ENCODE measurements at regions not wholly inside any gene's neighbourhood (a gene's known extent, or its start where the extent isn't known, plus 50 kb on each side); places are given as distances from the start of the nearest gene placed in this dataset.
"Not testable (repeated sequence)": the region's sequence is repeated elsewhere in the genome, so short reads cannot be mapped to it uniquely, and the experiment has no call there.

DNA sequence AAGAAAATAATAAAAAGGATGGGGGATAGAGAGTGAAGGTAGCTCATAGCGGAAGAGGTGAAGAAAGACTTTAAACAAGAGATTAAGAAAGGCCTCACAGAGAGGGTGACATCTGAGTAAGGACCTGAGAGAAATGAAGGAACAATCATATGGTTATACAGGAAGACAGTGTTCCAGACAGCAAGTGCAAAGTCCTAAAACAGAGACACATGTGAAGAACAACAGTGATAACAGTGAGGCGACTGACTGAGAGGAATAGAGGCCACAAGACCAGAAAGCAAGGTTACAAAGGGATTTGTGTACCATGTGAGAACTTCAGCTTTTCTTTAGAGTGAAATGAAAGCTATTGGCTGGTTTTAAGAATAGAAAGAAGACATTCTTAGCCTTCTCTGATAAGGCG, 141.6 kb upstream of the PALMD start:
- no peak for DNase-seq

DNA sequence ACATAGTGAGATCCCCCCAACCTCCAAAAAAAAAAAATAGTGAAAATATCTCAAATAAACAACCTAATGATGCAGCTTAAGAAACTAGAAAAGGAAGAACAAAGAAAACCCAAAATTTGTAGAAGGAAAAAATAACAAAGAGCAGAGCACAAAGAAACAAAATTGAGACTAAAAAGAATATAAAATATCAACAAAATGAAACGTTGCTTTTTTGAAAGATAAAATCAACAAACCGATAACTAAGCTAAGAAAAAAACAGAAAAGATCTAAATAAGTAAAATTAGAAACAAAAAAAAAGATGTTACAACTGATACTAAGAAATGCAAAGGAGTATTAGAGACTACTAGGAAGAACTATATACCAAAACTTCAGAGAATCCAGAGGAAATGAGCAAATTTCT, 139.3 kb upstream of the PALMD start:
- no peak for DNase-seq

DNA sequence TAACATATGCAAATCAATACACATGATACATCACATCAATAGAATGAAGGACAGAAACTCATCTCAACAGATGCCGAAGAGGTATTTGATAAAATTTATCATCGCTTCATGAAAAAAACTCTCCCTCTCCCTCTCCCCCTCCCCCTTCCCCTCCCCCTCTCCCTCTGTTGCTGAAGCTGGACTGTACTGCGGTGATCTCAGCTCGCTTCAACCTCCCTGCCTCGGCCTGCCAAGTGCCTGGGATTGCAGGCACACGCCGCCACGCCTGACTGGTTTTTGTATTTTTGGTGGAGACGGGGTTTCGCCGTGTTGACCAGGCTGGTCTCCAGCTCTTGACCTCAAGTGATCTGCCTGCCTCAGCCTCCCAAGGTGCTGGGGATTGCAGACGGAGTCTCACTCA, 138.5 kb upstream of the PALMD start:
- not testable (repeated sequence) for DNase-seq

DNA sequence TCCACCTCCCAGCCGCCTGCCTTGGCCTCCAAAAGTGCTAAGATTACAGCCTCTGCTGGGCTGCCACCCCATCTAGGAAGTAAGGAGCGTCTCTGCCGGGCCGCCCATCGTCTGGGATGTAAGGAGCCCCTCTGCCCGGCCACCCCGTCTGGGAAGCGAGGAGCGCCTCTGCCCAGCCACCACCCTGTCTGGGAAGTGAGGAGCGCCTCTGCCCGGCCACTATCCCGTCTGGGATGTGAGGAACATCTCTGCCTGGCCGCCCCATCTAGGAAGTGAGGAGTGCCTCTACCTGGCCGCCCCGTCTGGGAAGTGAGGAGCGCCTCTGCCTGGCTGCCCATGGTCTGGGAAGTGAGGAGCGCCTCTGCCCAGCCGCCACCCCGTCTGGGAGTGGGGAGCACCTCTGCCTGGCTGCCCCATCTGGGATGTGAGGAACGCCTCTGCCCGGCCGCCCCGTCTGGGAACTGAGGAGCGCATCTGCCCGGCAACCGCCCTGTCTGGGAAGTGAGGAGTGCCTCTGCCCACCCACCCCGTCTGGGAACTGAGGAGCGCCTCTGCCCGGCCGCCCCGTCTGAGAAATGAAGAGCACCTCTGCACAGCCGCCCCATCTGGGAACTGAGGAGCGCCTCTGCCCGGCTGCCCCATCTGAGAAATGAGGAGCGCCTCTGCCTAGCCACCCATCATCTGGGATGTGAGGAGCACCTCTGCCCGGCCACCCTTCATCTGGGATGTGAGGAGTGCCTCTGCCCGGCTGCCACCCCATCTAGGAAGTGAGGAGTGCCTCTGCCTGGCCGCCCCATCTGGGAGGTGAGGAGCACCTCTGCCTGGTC, 137.8 kb upstream of the PALMD start:
- DNase-seq: no peak

DNA sequence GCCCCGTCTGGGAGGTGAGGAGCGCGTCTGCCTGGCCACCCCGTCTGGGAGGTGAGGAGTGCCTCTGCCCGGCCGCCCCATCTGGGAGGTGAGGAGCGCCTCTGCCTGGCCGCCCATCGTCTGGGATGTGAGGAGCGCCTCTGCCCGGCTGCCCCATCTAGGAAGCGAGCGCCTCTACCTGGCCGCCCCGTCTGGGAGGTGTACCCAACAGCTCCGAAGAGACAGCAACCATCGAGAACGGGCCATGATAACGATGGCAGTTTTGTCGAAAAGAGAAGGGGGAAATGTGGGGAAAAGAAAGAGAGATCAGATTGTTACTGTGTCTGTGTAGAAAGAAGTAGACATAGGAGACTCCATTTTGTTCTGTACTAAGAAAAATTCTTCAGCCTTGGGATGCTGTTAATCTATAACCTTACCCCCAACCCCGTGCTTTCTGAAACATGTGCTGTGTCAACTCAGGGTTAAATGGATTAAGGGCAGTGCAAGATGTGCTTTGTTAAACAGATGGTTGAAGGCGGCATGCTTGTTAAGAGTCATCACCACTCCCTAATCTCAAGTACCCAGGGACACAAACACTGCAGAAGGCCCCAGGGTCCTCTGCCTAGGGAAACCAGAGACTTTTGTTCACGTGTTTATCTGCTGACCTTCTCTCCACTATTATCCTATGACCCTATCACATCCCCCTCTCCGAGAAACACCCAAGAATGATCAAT, 137.0 kb upstream of the PALMD start:
- DNase-seq: not testable (repeated sequence)

DNA sequence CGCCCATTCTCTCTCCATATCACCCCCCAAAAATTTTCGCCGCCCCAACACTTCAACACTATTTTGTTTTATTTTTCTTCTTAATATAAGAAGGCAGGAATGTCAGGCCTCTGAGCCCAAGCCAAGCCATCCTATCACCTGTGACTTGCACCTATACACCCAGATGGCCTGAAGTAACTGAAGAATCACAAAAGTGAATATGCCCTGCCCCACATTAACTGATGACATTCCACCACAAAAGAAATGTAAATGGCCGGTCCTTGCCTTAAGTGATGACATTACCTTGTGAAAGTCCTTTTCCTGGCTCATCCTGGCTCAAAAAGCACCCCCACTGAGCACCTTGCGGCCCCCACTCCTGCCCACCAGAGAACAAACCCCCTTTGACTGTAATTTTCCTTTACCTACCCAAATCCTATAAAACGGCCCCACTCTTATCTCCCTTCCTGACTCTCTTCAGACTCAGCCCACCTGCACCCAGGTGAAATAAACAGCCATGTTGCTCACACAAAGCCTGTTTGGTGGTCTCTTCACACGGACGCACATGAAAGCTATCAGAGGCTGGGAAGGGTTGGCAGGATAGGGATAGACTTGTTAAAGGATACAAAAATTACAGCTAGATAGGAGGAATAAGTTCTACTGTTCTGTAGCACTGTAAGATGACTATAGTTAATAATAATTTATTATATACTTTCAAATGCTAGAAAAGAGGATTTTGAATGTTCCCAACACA, 130.9 kb upstream of the PALMD start:
- not testable (repeated sequence) for DNase-seq

DNA sequence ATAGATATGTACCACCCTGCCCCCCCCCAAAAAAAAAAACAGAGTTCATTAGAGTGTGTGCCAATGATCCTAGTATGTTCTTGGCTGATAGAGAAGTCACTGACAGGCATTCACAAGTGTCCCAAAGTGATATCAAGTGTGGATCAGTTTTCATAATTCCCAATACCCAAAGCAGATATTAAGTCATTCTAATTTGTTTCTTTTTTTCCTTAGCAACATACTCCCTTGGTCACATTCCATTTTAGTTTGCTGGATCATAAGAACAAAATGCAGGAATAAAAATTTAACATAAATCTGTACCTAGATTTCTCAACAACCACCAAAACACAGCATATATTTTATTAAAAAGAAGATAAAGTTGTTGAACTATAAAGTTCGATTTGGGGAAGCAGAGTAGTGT, 129.8 kb upstream of the PALMD start:
- no peak for DNase-seq

DNA sequence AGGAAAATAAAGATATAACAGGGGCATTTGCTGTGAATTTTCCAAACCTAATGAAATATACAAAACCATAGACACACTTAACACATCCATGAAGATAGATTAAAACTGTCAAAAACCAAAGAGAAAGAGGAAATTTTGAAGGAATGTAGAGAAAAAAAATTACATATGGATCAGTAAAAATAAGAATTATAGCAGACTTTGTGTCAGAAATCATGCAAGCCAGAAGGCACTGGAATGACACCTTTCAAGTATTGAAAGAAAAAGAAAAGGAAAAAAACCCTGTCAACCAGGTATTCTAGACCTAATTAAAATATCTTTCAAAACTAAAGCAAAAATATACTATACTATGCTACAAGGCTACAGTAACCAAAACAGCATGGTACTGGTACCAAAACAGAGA, 125.8 kb upstream of the PALMD start:
- DNase-seq: no peak

DNA sequence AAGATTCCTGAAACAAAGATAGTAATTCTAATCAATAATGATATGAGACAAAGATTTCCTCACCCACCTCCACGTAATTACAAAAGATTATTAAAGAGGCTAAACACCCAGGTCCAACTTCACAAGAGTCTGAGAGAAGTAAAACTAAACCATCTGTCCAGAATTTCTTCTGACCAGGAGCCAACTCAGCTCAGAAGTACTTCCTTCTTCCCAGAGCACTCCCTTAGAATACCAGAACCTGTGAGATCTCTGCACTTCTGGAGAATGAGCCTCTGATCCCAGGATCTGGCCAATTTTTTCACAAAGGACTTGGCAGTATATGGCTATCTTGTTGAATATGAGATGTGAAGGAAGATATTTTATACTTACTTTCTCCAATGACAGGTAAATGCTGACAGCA, 120.6 kb upstream of the PALMD start:
- DNase-seq: no peak

DNA sequence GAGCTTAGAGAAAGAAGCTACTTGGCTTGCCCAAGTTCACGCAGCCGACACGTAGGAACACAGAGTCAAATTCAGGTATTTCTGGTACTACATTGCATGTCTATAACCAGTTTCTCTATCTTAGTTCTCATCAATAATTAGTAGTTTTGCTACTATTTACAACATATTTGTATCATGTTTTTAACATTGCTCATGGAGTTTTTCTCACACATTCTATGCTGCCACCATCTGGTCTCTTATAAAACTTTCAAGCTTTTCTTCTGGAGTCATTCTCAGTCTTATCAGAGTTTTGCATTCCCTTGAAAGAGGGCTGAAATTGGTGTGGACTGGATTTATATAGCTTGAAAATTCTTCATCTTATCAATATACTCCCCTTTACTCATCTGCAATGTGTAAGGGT, 118.8 kb upstream of the PALMD start:
- peak; percentile 46 for DNase-seq

DNA sequence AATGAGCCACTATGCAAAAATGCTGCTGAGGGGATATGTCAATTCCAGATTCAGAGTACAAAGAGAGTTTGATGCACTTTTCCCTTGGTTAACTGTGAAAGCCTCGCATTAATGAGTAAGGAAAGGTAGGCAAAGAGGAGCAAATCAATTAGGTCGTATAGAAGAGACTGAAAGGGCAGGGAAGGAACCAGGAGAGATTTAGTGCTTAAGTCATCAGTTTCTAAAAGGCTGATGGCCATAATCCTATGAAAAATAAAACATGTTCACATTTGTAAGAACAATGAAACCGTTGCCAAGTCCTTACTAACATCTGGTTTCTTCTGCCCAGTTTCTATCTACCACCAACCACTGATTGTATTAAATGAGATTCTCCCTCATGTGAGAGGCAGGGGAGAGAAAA, 118.4 kb upstream of the PALMD start:
- no peak for DNase-seq

DNA sequence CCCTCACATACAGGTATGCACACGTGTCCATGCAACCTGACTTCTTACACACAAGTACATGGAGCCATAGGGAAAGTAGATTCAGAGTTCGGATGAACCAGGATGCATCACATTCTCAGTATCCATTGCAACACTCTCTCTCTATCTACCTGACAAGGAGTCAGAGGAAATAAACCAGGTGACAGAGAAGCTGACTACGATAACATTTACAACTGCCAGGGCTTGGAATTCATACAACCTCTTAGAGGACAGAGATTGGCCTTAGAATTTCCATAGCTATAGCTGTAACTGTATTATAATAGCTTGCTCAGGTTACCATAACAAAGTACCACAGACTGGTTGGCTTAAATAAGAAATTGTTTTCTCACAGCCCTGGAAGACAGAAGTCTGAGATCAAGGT, 116.9 kb upstream of the PALMD start:
- no peak for DNase-seq

DNA sequence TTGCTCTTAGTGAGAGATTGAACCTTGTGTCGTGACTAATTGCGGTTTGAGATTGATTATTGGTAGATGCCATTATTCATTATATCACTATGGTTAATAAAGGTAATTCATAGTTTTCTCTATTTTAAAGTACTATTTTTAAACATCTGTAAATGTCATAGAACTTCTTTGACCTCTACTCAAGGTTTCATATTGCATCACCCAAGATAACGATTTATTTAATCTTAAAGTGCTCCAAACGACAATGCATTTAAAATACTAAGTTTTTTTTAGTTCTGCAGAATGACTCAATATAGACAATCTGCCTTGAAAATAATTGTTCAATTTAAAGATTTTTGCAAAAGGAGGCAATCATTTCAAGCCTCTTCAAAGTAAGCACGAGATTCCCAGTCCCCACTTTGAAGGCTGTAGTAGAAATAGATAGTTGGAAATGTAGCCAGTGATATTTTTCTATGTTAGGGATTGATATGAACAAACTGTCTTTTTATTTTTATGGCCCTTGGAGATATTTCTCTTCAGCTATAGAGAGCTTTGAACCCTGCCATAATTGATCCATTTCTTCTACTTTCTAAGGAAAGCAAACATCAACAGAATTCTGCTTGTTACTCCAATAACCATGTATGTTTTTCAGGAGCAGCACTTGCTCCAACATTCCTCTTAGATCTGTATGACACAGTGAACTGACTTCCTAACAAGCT, 114.2 kb upstream of the PALMD start:
- no peak for DNase-seq

DNA sequence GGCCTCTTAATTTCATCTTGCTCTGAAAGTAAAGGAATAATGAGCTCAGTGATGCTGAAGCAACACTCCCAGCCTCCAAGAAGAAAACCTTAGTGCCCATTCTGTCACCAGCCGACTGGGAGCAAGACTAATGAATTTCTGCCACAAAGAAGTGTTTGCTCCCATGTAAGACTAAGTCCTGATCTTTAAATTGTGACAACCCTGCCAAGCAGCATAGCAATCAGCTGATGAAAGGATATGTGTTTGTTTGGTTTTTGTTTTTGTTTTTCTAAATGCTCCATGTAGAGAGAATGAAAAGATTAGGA, 113.7 kb upstream of the PALMD start:
- DNase-seq: no peak

DNA sequence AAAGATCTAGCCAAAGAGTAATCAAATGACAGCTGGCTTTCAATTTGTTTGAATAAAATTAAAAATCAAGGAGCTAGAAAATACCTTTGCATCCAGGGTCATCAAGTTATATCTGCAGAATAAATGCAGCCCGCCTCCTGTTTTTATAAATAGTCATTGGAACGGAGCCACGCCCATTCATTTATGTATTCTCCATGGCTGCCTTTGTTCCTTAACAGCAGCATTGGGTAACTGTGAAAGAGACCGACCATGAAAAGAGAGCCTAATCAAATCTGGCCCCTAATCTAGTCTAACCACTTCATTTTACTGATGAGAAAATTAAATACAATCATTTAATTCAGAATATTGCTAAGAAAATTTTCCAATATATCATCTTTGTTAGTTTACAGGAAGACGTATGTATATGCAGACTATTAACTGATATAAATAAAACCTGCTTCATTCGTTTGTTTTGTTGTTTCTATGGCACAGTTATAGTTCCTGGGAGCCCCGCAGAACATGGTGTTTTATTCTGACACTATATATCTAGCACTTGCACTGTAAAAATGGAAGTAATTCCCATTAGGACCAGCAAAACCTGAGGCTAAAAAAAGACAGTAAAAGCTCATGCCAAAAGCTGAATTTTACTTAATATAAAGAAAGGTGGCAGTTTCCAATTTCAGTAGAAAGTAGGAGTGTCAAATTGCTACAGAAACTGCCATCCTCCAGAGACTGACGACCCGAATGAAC, 111.8 kb upstream of the PALMD start:
- DNase-seq: no peak

DNA sequence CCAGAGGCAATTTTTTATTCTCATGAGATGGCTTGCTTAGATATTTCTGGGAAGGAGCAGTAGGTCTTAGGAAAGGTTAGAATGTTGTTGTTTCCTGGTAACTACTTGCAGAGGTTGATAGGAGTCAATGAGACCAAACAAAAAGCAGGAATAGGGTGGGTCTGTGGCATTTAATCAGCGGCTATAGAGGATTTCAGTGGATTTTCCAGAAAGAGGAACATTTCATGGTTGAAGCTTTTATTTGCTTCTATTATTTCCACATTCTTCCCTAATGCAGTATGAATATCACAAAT, 111.3 kb upstream of the PALMD start:
- no peak for DNase-seq

DNA sequence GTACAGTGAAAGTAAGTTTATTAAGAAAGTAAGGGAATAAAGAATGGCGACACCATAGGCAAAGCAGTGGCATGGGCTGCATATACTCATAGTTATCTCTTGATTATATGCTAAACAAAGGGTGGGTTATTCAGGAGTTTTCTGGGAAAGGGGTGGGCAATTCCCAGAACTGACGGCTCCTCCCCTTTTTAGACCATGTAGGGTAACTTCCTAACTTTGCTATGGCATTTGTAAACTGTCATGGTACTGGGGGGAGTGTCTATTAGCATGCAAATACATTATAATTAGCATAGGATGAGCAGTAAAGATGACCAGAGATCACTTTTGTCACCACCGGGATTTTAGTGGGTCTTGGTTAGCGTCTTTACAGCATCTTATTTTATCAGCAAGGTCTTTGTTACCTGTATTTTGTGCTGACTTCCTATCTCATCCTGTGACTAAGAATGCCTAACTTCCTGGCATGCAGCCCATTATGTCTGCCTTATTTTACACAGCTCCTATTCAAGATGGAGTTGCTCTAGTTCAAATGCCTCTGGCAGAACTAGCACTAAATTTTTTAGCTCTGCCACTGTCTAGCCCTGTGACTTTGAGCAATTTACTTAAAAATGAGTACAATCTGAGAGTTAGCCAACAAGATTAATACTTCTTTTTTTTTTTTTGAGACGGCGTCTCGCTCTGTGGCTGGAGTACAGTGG, 110.3 kb upstream of the PALMD start:
- peak; percentile 23 for DNase-seq

DNA sequence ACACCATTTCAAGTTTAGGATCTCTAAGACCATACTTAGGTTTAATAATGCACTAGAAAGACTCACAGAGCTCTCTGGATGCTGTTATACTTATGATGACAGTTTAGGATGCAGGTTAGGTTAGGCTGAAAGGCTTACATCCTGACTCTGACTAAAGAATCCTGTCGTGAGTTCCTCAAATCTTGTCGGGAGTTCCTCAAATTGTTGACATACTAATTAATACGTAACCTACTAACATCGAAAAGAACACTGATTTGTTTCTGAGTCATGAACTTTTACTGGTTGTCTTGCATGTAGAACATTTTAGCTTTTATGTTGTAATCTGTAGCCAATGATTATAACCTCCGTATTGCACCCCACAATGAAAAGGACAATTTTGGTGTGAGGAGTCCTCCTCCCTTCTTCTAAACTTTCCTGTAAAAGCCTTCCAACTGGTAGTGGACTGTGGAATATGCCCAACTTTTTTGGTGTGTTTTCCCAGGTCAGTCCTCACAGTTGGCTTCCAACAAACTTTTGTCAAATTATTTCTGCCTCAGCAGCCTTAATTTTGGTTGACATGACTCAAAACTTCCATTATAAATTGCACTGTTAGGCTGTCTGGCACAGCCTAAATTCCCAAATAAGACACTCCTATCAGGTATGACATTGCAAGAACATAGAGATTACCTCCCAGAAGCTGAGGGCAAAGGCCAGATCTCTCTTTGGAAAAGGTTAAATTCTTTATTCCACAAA, 107.9 kb upstream of the PALMD start:
- no peak for DNase-seq

DNA sequence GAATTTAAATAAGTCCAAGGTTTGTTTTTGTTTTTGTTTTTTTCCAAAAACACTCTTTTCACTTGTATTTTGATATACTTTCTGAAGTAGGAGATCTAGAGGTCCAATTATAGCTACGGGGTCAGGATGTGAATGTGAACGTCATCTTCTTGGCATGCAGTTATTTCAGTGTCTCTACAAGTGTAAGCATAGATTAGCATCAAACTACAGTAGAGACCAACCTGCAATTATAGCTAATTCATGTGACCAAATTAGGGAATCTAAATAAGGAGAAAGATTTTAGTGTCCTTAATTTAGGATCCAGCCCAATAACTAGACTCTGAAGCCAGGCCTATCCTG, 107.3 kb upstream of the PALMD start:
- no peak for DNase-seq

DNA sequence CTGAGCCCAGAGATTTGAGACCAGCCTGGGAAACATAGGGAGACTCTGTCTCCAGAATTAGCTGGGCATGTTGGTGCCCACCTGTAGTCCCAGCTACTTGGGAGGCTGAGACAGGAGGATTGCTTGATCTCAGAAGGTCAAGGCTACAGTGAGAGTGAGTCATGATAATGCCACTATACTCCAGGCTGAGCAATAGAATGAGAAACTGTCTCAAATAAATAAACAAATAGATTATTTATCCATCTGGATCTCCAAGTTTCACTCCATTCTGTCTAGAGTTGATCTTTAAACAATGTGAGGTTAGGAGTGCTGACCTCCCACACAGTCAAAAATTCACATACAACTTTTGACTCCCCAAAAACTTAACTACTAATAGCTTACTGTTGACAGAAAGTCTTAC, 106.8 kb upstream of the PALMD start:
- DNase-seq: no peak

DNA sequence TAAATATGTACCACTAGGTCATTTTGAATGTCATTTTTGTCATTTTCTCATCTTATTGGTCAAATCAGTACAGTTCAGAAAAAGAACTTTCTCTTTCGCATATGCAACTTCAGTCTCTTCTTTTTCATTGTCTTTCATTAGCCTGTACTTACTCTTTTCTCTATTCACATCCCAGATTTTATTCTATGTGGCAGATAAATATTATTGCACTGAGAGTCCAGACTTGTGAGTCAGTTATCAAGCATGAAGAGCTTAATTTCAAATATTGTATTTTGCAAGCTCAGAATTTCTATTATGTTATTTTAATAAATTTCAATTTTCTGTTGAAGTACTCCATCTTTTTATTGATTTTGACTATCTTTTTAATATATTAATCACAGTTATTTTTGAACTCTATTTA, 105.2 kb upstream of the PALMD start:
- DNase-seq: no peak

DNA sequence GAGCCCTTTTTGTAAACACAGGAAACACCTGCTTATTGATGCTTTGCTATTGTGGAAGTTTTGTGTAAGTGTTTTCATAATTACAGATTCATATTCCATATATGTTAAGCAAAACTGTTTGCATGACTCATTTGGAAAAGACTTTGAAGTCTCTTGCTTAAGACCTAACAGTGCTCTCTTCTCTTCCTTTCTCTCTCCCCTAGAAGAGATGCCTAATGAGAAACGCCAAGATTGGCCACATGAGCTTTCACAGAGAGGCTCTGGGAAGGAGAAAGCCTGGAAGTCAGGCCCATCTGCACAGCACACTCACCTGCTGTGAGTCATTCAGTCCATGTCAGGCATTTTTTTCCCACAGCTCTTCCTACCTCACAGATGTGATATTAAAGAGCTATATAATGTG, 101.6 kb upstream of the PALMD start:
- peak; percentile 97 for DNase-seq
